HEK293T (cell line): ENCODE measurements at regions not wholly inside any gene's neighbourhood (a gene's known extent, or its start where the extent isn't known, plus 50 kb on each side); places are given as distances from the start of the nearest gene placed in this dataset.

ENCODE experiments used
- ARNT ChIP-seq: fragments of 450-650 bp; IDR thresholded peaks from 2 replicates; pipeline ENCODE4 v1.6.1; 2017; ENCODE audit warnings: mild to moderate bottlenecking
- FOXK2 ChIP-seq: fragments of 450-650 bp; IDR thresholded peaks from 2 replicates; pipeline ENCODE4 v1.6.1; 2016; ENCODE audit warnings: mild to moderate bottlenecking
- FOXM1 ChIP-seq: fragments of 450-650 bp; IDR thresholded peaks from 2 replicates; pipeline ENCODE4 v1.6.1; 2017; ENCODE audit warnings: mild to moderate bottlenecking, borderline replicate concordance
- HDGF ChIP-seq: fragments of 450-650 bp; IDR thresholded peaks from 2 replicates; pipeline ENCODE4 v1.6.1; 2017; ENCODE audit warnings: antibody characterized with exemption, borderline replicate concordance
- L3MBTL2 ChIP-seq: fragments of 450-650 bp; conservative IDR thresholded peaks from 2 replicates; pipeline ENCODE4 v1.6.1; 2016; ENCODE audit warnings: mild to moderate bottlenecking
- PKNOX1 ChIP-seq: fragments of 450-650 bp; IDR thresholded peaks from 2 replicates; pipeline ENCODE4 v1.6.1; 2016
- SP1 ChIP-seq: fragments of 450-650 bp; IDR thresholded peaks from 2 replicates; pipeline ENCODE4 v1.6.1; 2017
- SUZ12 ChIP-seq: fragments of 450-650 bp; IDR thresholded peaks from 2 replicates; pipeline ENCODE4 v1.6.1; 2016; ENCODE audit warnings: mild to moderate bottlenecking
- ZNF384 ChIP-seq: fragments of 450-650 bp; IDR thresholded peaks from 2 replicates; pipeline ENCODE4 v1.6.1; 2016

DNA sequence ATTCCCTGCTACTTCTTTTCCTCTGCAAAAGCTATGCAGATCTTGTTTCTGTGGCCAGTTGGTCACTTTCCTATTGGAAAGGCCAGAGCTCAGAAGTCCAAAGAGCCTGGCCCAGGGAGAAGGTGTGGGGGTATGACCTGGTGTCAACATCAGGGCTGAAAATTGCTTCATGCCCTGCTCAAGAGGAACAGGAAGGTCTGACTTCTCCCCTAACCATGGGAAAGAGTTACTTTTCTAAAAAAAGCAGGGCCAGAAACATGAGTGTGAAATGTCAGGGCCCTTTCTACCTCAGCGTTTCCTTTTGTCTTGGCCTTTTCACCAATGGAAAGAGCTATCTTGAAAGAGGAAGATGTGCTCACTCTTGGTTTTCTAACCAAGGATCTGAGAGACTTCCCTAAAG lies 117.4 kb downstream of the MAFB start:
- TF ChIP-seq SUZ12 (no peak), SP1 (no peak), L3MBTL2 (no peak), PKNOX1 (no peak), ZNF384 (no peak), FOXM1 (no peak), FOXK2 (no peak), HDGF (no peak), ARNT (no peak)
